ENCODE measurements at regions not wholly inside any gene's neighbourhood (a gene's known extent, or its start where the extent isn't known, plus 50 kb on each side); places are given as distances from the start of the nearest gene placed in this dataset.

DNA sequence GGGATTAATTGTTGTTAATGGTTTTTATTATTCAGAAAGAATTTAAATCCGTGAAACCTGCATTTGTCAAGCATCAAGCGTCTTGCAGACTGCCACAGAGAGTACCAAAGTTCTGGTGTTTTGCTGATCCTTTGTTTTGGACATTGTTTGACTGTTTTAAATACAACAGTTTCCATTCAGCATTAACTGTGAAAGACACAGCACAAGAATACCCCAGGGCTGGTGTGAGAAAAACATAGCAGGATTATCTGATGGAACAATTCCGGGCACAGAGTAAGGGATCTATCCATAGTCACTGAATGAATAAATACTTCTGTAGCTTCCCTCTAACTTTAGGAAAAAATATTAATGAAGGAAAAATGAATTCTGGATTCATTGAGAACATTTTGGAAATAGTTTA lies 202.3 kb downstream of the LTN1 start:
- TF ChIP-seq, protein P1, sequence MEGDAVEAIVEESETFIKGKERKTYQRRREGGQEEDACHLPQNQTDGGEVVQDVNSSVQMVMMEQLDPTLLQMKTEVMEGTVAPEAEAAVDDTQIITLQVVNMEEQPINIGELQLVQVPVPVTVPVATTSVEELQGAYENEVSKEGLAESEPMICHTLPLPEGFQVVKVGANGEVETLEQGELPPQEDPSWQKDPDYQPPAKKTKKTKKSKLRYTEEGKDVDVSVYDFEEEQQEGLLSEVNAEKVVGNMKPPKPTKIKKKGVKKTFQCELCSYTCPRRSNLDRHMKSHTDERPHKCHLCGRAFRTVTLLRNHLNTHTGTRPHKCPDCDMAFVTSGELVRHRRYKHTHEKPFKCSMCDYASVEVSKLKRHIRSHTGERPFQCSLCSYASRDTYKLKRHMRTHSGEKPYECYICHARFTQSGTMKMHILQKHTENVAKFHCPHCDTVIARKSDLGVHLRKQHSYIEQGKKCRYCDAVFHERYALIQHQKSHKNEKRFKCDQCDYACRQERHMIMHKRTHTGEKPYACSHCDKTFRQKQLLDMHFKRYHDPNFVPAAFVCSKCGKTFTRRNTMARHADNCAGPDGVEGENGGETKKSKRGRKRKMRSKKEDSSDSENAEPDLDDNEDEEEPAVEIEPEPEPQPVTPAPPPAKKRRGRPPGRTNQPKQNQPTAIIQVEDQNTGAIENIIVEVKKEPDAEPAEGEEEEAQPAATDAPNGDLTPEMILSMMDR (IDR thresholded peaks at IDR 0.05): no peak
- TF ChIP-seq POLR2A (IDR thresholded peaks at IDR 0.05): no peak
